Activated naive CD4-positive, alpha-beta T cell treated with anti-CD3 and anti-CD28 coated beads, Interleukin-2, amount 10 ng/mL, durations not matched to agents 7 days and 5 days (primary cell): ENCODE measurements at regions not wholly inside any gene's neighbourhood (a gene's known extent, or its start where the extent isn't known, plus 50 kb on each side); places are given as distances from the start of the nearest gene placed in this dataset.

ENCODE experiments used
- CTCF ChIA-PET: fragments of 350-600 bp; sonication (Branson Sonifier 250); formaldehyde crosslinking; loops from one replicate; lab custom pipeline; 2021; ENCODE audit warnings: antibody characterized with exemption; lab: Charles Lee
- DNase-seq: peaks from one replicate; pipeline ENCODE4 v3.0.0-alpha.2; 2020
- H3K27ac Mint-ChIP-seq: one replicate; pipeline ENCODE4 v1.8.0; 2021; ENCODE audit warnings: mild to moderate bottlenecking, moderate library complexity, mixed read lengths
- H3K27me3 Mint-ChIP-seq: one replicate; pipeline ENCODE4 v1.8.0; 2021; ENCODE audit warnings: mild to moderate bottlenecking, mixed read lengths
- H3K36me3 Mint-ChIP-seq: one replicate; pipeline ENCODE4 v1.8.0; 2021; ENCODE audit warnings: mixed read lengths
- H3K4me1 Mint-ChIP-seq: one replicate; pipeline ENCODE4 v1.8.0; 2021; ENCODE audit warnings: mixed read lengths
- H3K4me3 Mint-ChIP-seq: one replicate; pipeline ENCODE4 v1.8.0; 2021; ENCODE audit warnings: mild to moderate bottlenecking, moderate library complexity, mixed read lengths
- H3K9me3 Mint-ChIP-seq: one replicate; pipeline ENCODE4 v1.8.0; 2021; ENCODE audit warnings: mixed read lengths

DNA sequence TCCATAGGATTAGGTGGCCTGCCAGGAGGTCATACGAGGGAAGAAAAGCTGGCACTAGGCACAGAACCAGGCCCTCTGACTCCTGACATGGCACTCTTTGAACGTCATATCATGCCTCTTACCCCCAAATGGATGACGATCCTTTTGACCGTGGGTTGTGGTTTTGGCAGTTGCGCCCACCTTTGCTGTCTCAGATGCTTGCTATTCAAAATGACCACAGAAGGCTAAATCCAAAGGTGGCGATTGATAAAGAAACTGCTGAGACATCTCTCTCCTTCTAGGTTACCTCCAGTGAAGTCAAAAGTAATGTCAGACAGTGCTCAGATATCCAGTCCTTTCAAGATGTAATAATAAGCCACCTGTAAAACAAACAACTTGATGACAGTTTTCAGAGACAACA lies 385.0 kb downstream of the EFNA5 start:
- no peak overlapping the region for H3K27ac Mint-ChIP-seq
- no peaks in the 10 kb centered on the region for H3K4me1 Mint-ChIP-seq
- no peaks in the 10 kb centered on the region for H3K27me3 Mint-ChIP-seq
- no peak for DNase-seq
- CTCF ChIA-PET, result no interaction called here
- H3K36me3 Mint-ChIP-seq, result no peaks in the 10 kb centered on the region
- H3K9me3 Mint-ChIP-seq, result no peaks in the 10 kb centered on the region
- H3K4me3 Mint-ChIP-seq, result no peak overlapping the region

DNA sequence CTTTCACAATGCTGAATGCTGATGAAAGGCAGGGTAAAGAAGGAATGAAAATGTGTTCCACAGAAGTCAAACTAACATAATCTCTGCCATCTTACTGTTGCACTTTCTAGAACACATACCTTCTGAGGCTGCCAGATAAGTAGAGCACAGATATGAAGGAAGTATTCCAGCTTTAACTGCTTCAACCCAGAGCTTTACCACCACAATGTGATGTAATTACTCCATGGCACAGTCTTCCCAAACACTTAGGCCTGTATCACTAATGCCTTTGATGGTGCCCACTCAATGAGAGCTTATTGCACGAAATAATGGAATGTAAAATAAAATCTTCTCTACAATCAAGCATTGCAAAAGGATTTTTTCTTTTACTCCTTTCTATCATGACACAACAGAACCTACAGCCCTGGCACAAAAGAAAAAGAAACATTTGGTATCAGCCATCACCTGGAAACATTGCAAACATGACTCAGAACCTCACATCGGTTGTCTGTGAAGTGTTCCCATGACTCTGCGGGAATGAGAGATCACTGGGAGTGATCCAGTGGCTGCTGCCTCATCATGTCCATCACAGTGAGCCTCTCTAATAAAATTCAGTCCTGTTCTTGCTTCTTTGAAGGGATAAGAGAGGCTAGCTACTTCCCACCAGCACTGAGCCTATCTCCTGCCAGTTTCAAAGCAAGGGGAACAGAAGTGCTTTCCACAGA lies 385.8 kb downstream of the EFNA5 start:
- no peak for DNase-seq
- CTCF ChIA-PET, result no interaction called here
- Mint-ChIP-seq H3K27ac (no peak overlapping the region), H3K36me3 (no peaks in the 10 kb centered on the region), H3K9me3 (no peaks in the 10 kb centered on the region), H3K4me1 (no peaks in the 10 kb centered on the region), H3K27me3 (no peaks in the 10 kb centered on the region), H3K4me3 (no peak overlapping the region)

- CTCF ChIA-PET, result no interaction called here
- H3K27ac Mint-ChIP-seq, result no peak overlapping the region
- H3K27me3 Mint-ChIP-seq, result peaks cover 4% of the 10 kb centered on the region
- H3K9me3 Mint-ChIP-seq, result no peaks in the 10 kb centered on the region
- H3K4me1 Mint-ChIP-seq, result no peaks in the 10 kb centered on the region
- DNase-seq, result no peak
- no peak overlapping the region for H3K4me3 Mint-ChIP-seq
- no peaks in the 10 kb centered on the region for H3K36me3 Mint-ChIP-seq
Measured at GRCh38 chr5:107282061-107282460, 388.7 kb downstream of the EFNA5 start.

DNA sequence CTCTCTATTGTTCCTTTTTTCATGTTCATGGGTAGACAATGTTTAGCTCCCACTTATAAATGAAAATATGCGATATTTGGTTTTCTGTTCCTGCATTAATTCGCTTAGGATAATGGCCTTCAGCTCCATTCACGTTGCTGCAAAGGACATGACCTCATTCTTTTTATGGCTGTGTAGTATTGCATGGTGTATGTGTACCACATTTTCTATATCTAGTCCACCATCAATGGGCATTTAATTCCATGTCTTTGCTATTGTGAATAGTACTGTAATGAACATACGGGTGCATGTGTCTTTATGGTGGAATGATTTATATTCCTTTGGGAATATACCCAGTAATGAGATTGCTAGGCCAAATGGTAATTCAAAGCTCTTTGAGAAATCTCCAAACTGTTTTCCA lies 392.0 kb downstream of the EFNA5 start:
- Mint-ChIP-seq H3K36me3 (no peaks in the 10 kb centered on the region), H3K9me3 (no peaks in the 10 kb centered on the region), H3K4me3 (no peak overlapping the region), H3K4me1 (no peaks in the 10 kb centered on the region), H3K27ac (no peak overlapping the region), H3K27me3 (peaks cover 4% of the 10 kb centered on the region)
- CTCF ChIA-PET, result no interaction called here
- no peak for DNase-seq

GRCh38 chr5:107277485-107278125 lies 393.1 kb downstream of the EFNA5 start:
- Mint-ChIP-seq H3K4me3 (no peak overlapping the region), H3K9me3 (no peaks in the 10 kb centered on the region), H3K4me1 (no peaks in the 10 kb centered on the region), H3K36me3 (no peaks in the 10 kb centered on the region), H3K27me3 (peaks cover 4% of the 10 kb centered on the region), H3K27ac (no peak overlapping the region)
- CTCF ChIA-PET, result interaction anchor here (1.2 kb wide), 1 partner anchor 29 kb away, joined by 3 read pairs; no protein-coding TSS in a partner anchor
- no peak for DNase-seq

DNA sequence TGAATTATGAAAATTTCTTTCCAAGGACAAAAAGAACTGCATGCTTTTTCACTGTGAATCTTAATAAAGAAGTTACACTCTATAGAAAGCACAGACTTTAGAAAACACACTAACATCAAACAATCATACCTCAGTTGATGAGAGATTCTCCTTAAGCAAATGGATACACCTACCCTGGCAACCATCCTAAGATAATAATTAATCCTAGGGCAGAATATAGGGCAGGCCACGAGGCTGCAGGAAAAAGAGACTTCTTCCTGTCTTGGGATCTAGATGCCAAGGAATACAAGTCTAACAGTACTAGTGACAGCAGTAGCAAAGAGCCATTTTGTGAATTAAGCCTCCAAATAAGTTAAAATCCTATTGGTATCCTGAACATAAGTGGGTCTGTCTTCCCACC lies 395.4 kb downstream of the EFNA5 start:
- CTCF ChIA-PET, result interaction anchor here (1.1 kb wide), 1 partner anchor 8 kb away, joined by 3 read pairs; no protein-coding TSS in a partner anchor
- Mint-ChIP-seq H3K4me1 (no peaks in the 10 kb centered on the region), H3K36me3 (no peaks in the 10 kb centered on the region), H3K4me3 (no peak overlapping the region), H3K27me3 (peaks cover 4% of the 10 kb centered on the region), H3K9me3 (no peaks in the 10 kb centered on the region), H3K27ac (no peak overlapping the region)
- DNase-seq, result no peak

GRCh38 chr5:107274571-107274970 lies 396.2 kb downstream of the EFNA5 start:
- Mint-ChIP-seq H3K27me3 (peaks cover 4% of the 10 kb centered on the region), H3K4me1 (no peaks in the 10 kb centered on the region), H3K36me3 (no peaks in the 10 kb centered on the region), H3K27ac (no peak overlapping the region), H3K9me3 (no peaks in the 10 kb centered on the region), H3K4me3 (no peak overlapping the region)
- DNase-seq, result no peak
- CTCF ChIA-PET, result interaction anchor here (1.1 kb wide), 1 partner anchor 9 kb away, joined by 3 read pairs; no protein-coding TSS in a partner anchor

DNA sequence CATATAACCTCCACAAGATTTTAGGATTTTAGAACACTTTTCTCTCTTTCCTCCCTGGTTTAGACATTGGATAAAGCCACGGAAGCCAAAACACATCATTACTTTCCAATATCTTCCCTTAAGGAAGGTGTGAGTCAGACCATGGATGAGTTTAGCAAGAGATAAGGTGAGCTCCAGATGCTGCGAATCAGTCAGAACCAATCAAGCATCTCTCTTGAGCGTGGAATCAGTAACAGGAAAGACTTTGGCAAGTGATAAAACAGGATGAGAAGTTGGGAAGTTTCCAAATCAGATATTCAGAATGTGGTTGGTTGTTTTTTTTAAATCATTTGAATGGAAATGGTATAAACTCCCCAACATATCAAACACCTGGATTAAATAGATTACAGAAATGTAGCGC lies 397.8 kb downstream of the EFNA5 start:
- Mint-ChIP-seq H3K4me1 (no peaks in the 10 kb centered on the region), H3K36me3 (no peaks in the 10 kb centered on the region), H3K27ac (no peak overlapping the region), H3K9me3 (no peaks in the 10 kb centered on the region), H3K27me3 (peaks cover 4% of the 10 kb centered on the region), H3K4me3 (no peak overlapping the region)
- DNase-seq, result no peak
- CTCF ChIA-PET, result no interaction called here

DNA sequence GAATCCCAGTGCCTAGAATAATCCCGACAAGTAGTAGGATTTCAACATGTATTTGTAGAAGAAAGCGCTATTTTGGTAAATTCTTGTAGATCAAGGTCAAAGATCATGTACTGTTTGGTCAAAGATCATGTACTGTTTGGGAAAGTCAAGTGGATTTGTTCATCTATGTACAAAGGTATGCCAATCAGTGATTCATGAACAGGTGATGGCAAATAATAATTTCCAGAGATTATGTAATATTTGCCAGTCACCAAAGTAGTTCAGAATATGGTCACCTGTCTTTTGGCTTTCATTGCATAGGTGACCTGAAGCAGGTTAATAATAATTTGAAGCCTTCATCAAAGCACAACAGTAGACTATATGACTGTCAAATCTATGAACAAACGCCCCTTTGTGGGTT lies 398.2 kb downstream of the EFNA5 start:
- CTCF ChIA-PET, result no interaction called here
- no peak for DNase-seq
- H3K9me3 Mint-ChIP-seq, result no peaks in the 10 kb centered on the region
- no peaks in the 10 kb centered on the region for H3K36me3 Mint-ChIP-seq
- H3K4me3 Mint-ChIP-seq, result no peak overlapping the region
- H3K27ac Mint-ChIP-seq, result no peak overlapping the region
- peaks cover 4% of the 10 kb centered on the region for H3K27me3 Mint-ChIP-seq
- H3K4me1 Mint-ChIP-seq, result no peaks in the 10 kb centered on the region

GRCh38 chr5:107271682-107272350 lies 398.9 kb downstream of the EFNA5 start:
- no peak overlapping the region for H3K27ac Mint-ChIP-seq
- H3K9me3 Mint-ChIP-seq, result no peaks in the 10 kb centered on the region
- CTCF ChIA-PET, result interaction anchor here (0.6 kb wide), 1 partner anchor 24 kb away, joined by 3 read pairs; no protein-coding TSS in a partner anchor
- H3K27me3 Mint-ChIP-seq, result no peaks in the 10 kb centered on the region
- no peak overlapping the region for H3K4me3 Mint-ChIP-seq
- no peak for DNase-seq
- no peaks in the 10 kb centered on the region for H3K36me3 Mint-ChIP-seq
- no peaks in the 10 kb centered on the region for H3K4me1 Mint-ChIP-seq

GRCh38 chr5:107270561-107270960 lies 400.2 kb downstream of the EFNA5 start:
- Mint-ChIP-seq H3K27me3 (no peaks in the 10 kb centered on the region), H3K36me3 (no peaks in the 10 kb centered on the region), H3K27ac (no peak overlapping the region), H3K4me3 (no peak overlapping the region), H3K4me1 (no peaks in the 10 kb centered on the region), H3K9me3 (no peaks in the 10 kb centered on the region)
- no peak for DNase-seq
- CTCF ChIA-PET, result no interaction called here

GRCh38 chr5:107269678-107270077 lies 401.1 kb downstream of the EFNA5 start:
- CTCF ChIA-PET, result no interaction called here
- Mint-ChIP-seq H3K4me1 (no peaks in the 10 kb centered on the region), H3K4me3 (no peak overlapping the region), H3K27ac (no peak overlapping the region), H3K36me3 (no peaks in the 10 kb centered on the region), H3K9me3 (no peaks in the 10 kb centered on the region), H3K27me3 (no peaks in the 10 kb centered on the region)
- no peak for DNase-seq

- no peaks in the 10 kb centered on the region for H3K36me3 Mint-ChIP-seq
- H3K27me3 Mint-ChIP-seq, result no peaks in the 10 kb centered on the region
- no peaks in the 10 kb centered on the region for H3K4me1 Mint-ChIP-seq
- no peaks in the 10 kb centered on the region for H3K9me3 Mint-ChIP-seq
- no peak for DNase-seq
- no peak overlapping the region for H3K27ac Mint-ChIP-seq
- CTCF ChIA-PET, result interaction anchor here (1.0 kb wide), 1 partner anchor 21 kb away, joined by 3 read pairs; no protein-coding TSS in a partner anchor
- H3K4me3 Mint-ChIP-seq, result no peak overlapping the region
Measured at GRCh38 chr5:107269256-107269655, 401.5 kb downstream of the EFNA5 start.

- no peaks in the 10 kb centered on the region for H3K9me3 Mint-ChIP-seq
- CTCF ChIA-PET, result interaction anchor here (1.0 kb wide), 1 partner anchor 20 kb away, joined by 3 read pairs; no protein-coding TSS in a partner anchor
- H3K27me3 Mint-ChIP-seq, result no peaks in the 10 kb centered on the region
- H3K4me1 Mint-ChIP-seq, result peaks cover 7% of the 10 kb centered on the region
- no peak for DNase-seq
- H3K36me3 Mint-ChIP-seq, result no peaks in the 10 kb centered on the region
- H3K4me3 Mint-ChIP-seq, result no peak overlapping the region
- no peak overlapping the region for H3K27ac Mint-ChIP-seq
Measured at GRCh38 chr5:107268241-107268640, 402.5 kb downstream of the EFNA5 start.
